GM23338 (cell line): ENCODE measurements at regions not wholly inside any gene's neighbourhood (a gene's known extent, or its start where the extent isn't known, plus 50 kb on each side); places are given as distances from the start of the nearest gene placed in this dataset.

Source experiments
- ATAC-seq: fragments of 200-7000 bp; cut with Tn5 transposase; 3 replicates; pipeline ENCODE4 v1.9.1; 2020
- DNase-seq: peaks from one replicate; pipeline ENCODE4 v3.0.0-alpha.2; 2015; ENCODE audit warnings: low spot score
- H2AFZ ChIP-seq: fragments of 200-600 bp; sonication (generic); 2 replicates; pipeline ENCODE4 v1.8.0; 2016; ENCODE audit warnings: antibody characterized with exemption, mild to moderate bottlenecking, moderate library complexity
- H3F3A ChIP-seq: fragments of 200-600 bp; sonication (generic); replicated peaks from 2 replicates; pipeline ENCODE4 v1.8.0; 2017; ENCODE audit warnings: antibody characterized with exemption, mixed run types, low read depth
- H3K27ac ChIP-seq: fragments of 200-600 bp; sonication (generic); 2 replicates; pipeline ENCODE4 v1.6.1; 2016; ENCODE audit warnings: low read depth
- H3K27me3 ChIP-seq: fragments of 200-600 bp; sonication (generic); 2 replicates; pipeline ENCODE4 v1.8.0; 2016; ENCODE audit warnings: mild to moderate bottlenecking, mixed run types, moderate library complexity; ENCODE audit not compliant: insufficient read depth
- H3K36me3 ChIP-seq: fragments of 200-600 bp; sonication (generic); 2 replicates; pipeline ENCODE4 v1.8.0; 2016; ENCODE audit warnings: mild to moderate bottlenecking; ENCODE audit not compliant: insufficient read depth
- H3K4me1 ChIP-seq: fragments of 200-600 bp; sonication (generic); 2 replicates; pipeline ENCODE4 v1.8.0; 2016; ENCODE audit warnings: mild to moderate bottlenecking, moderate library complexity; ENCODE audit not compliant: insufficient read depth
- H3K4me2 ChIP-seq: fragments of 200-600 bp; sonication (generic); 2 replicates; pipeline ENCODE4 v1.7.1; 2017; ENCODE audit warnings: mixed run types
- H3K4me3 ChIP-seq: fragments of 200-600 bp; sonication (generic); 2 replicates; pipeline ENCODE4 v1.6.1; 2016; ENCODE audit warnings: mixed run types
- H3K79me2 ChIP-seq: fragments of 200-600 bp; sonication (generic); replicated peaks from 2 replicates; pipeline ENCODE4 v1.8.0; 2017; ENCODE audit warnings: mild to moderate bottlenecking; ENCODE audit not compliant: insufficient read depth
- H3K9me2 ChIP-seq: fragments of 200-600 bp; sonication (generic); 2 replicates; pipeline ENCODE4 v1.8.0; 2017; ENCODE audit not compliant: insufficient read depth
- H4K20me1 ChIP-seq: fragments of 200-600 bp; sonication (generic); replicated peaks from 2 replicates; pipeline ENCODE4 v1.8.0; 2017; ENCODE audit warnings: mild to moderate bottlenecking; ENCODE audit not compliant: insufficient read depth
- H3K27ac Mint-ChIP-seq: 2 replicates; pipeline ENCODE4 v1.8.0; 2020; ENCODE audit warnings: inconsistent platforms, mild to moderate bottlenecking, moderate library complexity, mixed read lengths
- H3K27me3 Mint-ChIP-seq: 3 replicates; pipeline ENCODE4 v1.8.0; 2022; ENCODE audit warnings: low read depth, mild to moderate bottlenecking, moderate library complexity, mixed read lengths, inconsistent platforms; ENCODE audit not compliant: insufficient read depth, poor library complexity
- H3K36me3 Mint-ChIP-seq: 3 replicates; pipeline ENCODE4 v1.8.0; 2021; ENCODE audit warnings: low read depth, mild to moderate bottlenecking, inconsistent platforms, moderate library complexity, mixed read lengths
- H3K4me1 Mint-ChIP-seq: 3 replicates; pipeline ENCODE4 v1.8.0; 2020; ENCODE audit warnings: mild to moderate bottlenecking, inconsistent platforms, mixed read lengths
- H3K4me3 Mint-ChIP-seq: 3 replicates; pipeline ENCODE4 v1.8.0; 2021; ENCODE audit warnings: moderate library complexity, mild to moderate bottlenecking, inconsistent platforms, mixed read lengths
- H3K9me3 Mint-ChIP-seq: 3 replicates; pipeline ENCODE4 v1.8.0; 2020; ENCODE audit warnings: moderate library complexity, mild to moderate bottlenecking, inconsistent platforms, mixed read lengths
- CREB1 ChIP-seq: fragments of 250-450 bp; sonication (Bioruptor Pico); IDR thresholded peaks from 2 replicates; pipeline ENCODE4 v1.5.0; 2020; ENCODE audit warnings: low read depth, mild to moderate bottlenecking, moderate library complexity
- CTCF ChIP-seq, 2 experiments: fragments of 200-600 bp in 1 of 2; sonication (generic) in 1 of 2; conservative IDR thresholded peaks; 2 replicates each; pipeline versions ENCODE4 v1.5.1 to v1.6.1; 2016 to 2017; ENCODE audit warnings: antibody characterized with exemption in 2 of 2, low read depth in 2 of 2, mild to moderate bottlenecking in 2 of 2, moderate library complexity in 1 of 2
- EZH2 ChIP-seq: fragments of 200-600 bp; sonication (generic); IDR thresholded peaks from one replicate; pipeline ENCODE4 v1.8.0; 2017; ENCODE audit warnings: antibody characterized with exemption, mild to moderate bottlenecking, low read depth; ENCODE audit not compliant: unreplicated experiment
- JUNB ChIP-seq: IDR thresholded peaks from one replicate; pipeline ENCODE4 v1.6.1; 2016; ENCODE audit warnings: antibody characterized with exemption; ENCODE audit not compliant: unreplicated experiment
- STAT1 ChIP-seq: IDR thresholded peaks from one replicate; pipeline ENCODE4 v1.6.1; 2016; ENCODE audit warnings: antibody characterized with exemption; ENCODE audit not compliant: unreplicated experiment
- ZNF114 ChIP-seq: fragments of 250-450 bp; sonication (Bioruptor Pico); IDR thresholded peaks from 2 replicates; pipeline ENCODE4 v1.5.0; 2020; ENCODE audit warnings: mild to moderate bottlenecking, moderate library complexity
- ZNF331 ChIP-seq: fragments of 250-450 bp; sonication (Bioruptor Pico); IDR thresholded peaks from 2 replicates; pipeline ENCODE4 v1.5.0; 2020; ENCODE audit warnings: low read depth, mild to moderate bottlenecking, moderate library complexity
- ZNF462 ChIP-seq: fragments of 250-450 bp; sonication (Bioruptor Pico); IDR thresholded peaks from 2 replicates; pipeline ENCODE4 v1.5.0; 2020; ENCODE audit warnings: mild to moderate bottlenecking, moderate library complexity
- TF ChIP-seq, protein P1 (sequence below): IDR thresholded peaks from 2 replicates; pipeline ENCODE4 v1.6.1; 2016; ENCODE audit warnings: antibody characterized with exemption

DNA sequence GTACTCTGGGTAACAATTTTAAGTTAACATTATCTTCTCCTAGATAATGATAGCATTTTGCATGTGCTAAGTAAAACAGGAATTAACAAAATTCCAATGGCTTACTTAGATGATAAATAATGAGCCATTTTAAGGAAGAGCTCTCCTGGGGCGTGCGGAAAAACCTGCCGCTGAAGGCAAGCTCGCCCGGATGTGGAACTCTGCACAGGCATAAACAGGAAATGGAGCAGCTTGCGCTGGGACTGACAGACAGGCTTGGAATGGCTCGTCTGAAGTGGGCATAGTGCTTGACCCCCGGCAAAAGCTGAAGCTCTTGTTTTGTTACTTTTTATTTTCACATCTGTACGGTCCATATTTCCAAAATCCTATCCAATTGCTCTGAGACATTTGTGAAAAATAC lies 169.2 kb downstream of the ZNF281 start (continued):
- TF ChIP-seq ZNF462 (CRISPR knock-in tag), result no peak
- TF ChIP-seq CTCF (conservative IDR thresholded peaks at IDR 0.05; ENCODE audit: low read depth in 2 of 2), result no peak
- no peak for TF ChIP-seq STAT1
- TF ChIP-seq, protein P1, sequence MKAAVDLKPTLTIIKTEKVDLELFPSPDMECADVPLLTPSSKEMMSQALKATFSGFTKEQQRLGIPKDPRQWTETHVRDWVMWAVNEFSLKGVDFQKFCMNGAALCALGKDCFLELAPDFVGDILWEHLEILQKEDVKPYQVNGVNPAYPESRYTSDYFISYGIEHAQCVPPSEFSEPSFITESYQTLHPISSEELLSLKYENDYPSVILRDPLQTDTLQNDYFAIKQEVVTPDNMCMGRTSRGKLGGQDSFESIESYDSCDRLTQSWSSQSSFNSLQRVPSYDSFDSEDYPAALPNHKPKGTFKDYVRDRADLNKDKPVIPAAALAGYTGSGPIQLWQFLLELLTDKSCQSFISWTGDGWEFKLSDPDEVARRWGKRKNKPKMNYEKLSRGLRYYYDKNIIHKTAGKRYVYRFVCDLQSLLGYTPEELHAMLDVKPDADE, result no peak
- no peak for TF ChIP-seq CREB1 (CRISPR knock-in tag)

DNA sequence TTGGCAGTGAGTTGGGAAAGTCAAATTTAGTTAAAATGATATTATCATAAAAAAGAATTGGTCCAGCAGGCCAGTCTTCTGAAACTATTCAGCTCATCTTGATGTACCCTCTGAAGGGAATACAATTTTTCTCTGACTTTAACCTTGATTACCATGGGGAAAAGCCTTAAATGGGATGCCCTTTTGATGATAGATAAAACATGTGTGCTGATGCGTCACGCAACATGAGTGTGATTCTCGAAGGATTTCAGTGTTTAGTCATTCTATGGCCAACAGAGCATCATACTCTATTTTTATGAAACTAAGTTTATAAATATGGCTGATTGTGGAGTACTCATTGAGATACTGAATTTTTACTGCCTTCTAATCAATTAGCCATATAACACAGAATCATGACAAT lies 171.5 kb downstream of the ZNF281 start:
- Histone ChIP-seq H2AFZ (no peak overlapping the region), H3K36me3 (no peaks in the 10 kb centered on the region), H3K79me2 (no peaks in the 10 kb centered on the region), H3K4me2 (no peak overlapping the region), H3K4me1 (peaks cover 3% of the 10 kb centered on the region), H3K27ac (no peak overlapping the region), H3K9me2 (peaks cover 12% of the 10 kb centered on the region), H3F3A (no peaks in the 10 kb centered on the region), H3K27me3 (no peaks in the 10 kb centered on the region), H4K20me1 (no peaks in the 10 kb centered on the region), H3K4me3 (no peak overlapping the region)
- Mint-ChIP-seq H3K4me3 (no peak overlapping the region), H3K27me3 (no peaks in the 10 kb centered on the region), H3K9me3 (no peaks in the 10 kb centered on the region), H3K36me3 (no peaks in the 10 kb centered on the region), H3K4me1 (peaks cover 12% of the 10 kb centered on the region), H3K27ac (no peak overlapping the region)
- ATAC-seq (no peak), DNase-seq (no peak)
- TF ChIP-seq CTCF (conservative IDR thresholded peaks at IDR 0.05; ENCODE audit: low read depth in 2 of 2) (no peak), ZNF114 (CRISPR knock-in tag) (no peak), EZH2 (no peak), CREB1 (CRISPR knock-in tag) (no peak), JUNB (no peak), ZNF331 (CRISPR knock-in tag) (no peak)
- TF ChIP-seq, protein P1, result no peak
